ENCODE measurements at regions not wholly inside any gene's neighbourhood (a gene's known extent, or its start where the extent isn't known, plus 50 kb on each side); places are given as distances from the start of the nearest gene placed in this dataset.

DNA sequence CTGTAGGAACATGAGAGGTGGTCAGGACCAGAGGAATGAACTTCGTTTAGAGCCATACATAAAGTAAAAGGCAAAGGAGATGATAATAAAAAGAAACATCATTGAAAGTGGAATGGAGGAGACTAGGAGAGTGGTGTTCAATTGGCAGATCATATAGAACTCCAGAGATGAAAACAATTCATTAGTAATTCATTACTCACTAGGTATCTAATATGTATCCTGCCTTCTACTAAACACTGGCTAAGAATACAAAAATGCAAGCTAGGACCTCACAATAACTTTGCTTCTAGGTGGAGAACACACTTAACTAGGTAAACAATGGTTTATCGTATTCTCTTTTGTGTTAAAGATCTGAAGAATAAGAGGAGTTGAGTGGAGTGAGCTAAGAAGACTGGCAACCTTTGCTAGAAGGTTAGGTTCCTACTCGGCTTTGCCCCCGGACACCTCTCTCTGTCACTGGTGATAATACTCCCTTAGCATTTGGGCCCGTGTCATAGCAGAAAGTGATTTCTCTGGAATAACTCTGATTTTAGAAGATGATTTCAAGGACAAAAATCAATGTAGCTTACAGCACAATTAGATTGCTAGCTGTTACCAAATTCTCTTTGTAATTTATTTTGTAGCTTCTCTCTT lies 88.6 kb upstream of the IFNE start:
- Mint-ChIP-seq H3K27ac (ENCODE audit: unreplicated experiment) (no peak overlapping the region), H3K4me3 (ENCODE audit: unreplicated experiment) (no peak overlapping the region), H3K36me3 (ENCODE audit: unreplicated experiment) (no peaks in the 10 kb centered on the region), H3K27me3 (ENCODE audit: unreplicated experiment) (peaks cover 34% of the 10 kb centered on the region), H3K4me1 (ENCODE audit: unreplicated experiment) (peaks cover 3% of the 10 kb centered on the region), H3K9me3 (ENCODE audit: unreplicated experiment) (no peaks in the 10 kb centered on the region)
- TF ChIP-seq, protein P1, sequence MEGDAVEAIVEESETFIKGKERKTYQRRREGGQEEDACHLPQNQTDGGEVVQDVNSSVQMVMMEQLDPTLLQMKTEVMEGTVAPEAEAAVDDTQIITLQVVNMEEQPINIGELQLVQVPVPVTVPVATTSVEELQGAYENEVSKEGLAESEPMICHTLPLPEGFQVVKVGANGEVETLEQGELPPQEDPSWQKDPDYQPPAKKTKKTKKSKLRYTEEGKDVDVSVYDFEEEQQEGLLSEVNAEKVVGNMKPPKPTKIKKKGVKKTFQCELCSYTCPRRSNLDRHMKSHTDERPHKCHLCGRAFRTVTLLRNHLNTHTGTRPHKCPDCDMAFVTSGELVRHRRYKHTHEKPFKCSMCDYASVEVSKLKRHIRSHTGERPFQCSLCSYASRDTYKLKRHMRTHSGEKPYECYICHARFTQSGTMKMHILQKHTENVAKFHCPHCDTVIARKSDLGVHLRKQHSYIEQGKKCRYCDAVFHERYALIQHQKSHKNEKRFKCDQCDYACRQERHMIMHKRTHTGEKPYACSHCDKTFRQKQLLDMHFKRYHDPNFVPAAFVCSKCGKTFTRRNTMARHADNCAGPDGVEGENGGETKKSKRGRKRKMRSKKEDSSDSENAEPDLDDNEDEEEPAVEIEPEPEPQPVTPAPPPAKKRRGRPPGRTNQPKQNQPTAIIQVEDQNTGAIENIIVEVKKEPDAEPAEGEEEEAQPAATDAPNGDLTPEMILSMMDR (IDR thresholded peaks at IDR 0.05), result no peak
- no peak for DNase-seq (ENCODE audit: extremely low spot score, unreplicated experiment)

DNA sequence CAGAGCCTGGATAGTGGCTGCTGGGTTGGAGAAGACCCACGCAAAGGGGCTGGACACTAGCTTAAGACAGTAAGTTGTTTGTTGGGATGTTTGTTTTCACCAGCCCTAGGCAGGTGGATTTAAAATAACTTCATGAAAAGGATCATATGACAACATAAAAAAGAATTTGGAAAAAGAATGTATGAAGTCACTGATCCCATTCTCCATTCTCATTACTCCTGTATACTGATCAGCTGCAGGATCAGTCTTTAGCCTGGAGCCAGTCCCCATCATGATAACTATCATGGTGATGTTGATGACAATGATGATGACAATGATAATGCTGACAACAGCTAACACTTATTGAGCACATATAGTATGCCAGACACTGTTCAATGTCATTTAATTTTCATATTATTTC lies 92.1 kb upstream of the IFNE start:
- Mint-ChIP-seq H3K27me3 (ENCODE audit: unreplicated experiment) (peaks cover 10% of the 10 kb centered on the region), H3K4me1 (ENCODE audit: unreplicated experiment) (peaks cover 30% of the 10 kb centered on the region), H3K9me3 (ENCODE audit: unreplicated experiment) (no peaks in the 10 kb centered on the region), H3K27ac (ENCODE audit: unreplicated experiment) (no peak overlapping the region), H3K4me3 (ENCODE audit: unreplicated experiment) (no peak overlapping the region), H3K36me3 (ENCODE audit: unreplicated experiment) (no peaks in the 10 kb centered on the region)
- DNase-seq (ENCODE audit: extremely low spot score, unreplicated experiment), result no peak
- TF ChIP-seq, protein P1 (IDR thresholded peaks at IDR 0.05), result no peak

DNA sequence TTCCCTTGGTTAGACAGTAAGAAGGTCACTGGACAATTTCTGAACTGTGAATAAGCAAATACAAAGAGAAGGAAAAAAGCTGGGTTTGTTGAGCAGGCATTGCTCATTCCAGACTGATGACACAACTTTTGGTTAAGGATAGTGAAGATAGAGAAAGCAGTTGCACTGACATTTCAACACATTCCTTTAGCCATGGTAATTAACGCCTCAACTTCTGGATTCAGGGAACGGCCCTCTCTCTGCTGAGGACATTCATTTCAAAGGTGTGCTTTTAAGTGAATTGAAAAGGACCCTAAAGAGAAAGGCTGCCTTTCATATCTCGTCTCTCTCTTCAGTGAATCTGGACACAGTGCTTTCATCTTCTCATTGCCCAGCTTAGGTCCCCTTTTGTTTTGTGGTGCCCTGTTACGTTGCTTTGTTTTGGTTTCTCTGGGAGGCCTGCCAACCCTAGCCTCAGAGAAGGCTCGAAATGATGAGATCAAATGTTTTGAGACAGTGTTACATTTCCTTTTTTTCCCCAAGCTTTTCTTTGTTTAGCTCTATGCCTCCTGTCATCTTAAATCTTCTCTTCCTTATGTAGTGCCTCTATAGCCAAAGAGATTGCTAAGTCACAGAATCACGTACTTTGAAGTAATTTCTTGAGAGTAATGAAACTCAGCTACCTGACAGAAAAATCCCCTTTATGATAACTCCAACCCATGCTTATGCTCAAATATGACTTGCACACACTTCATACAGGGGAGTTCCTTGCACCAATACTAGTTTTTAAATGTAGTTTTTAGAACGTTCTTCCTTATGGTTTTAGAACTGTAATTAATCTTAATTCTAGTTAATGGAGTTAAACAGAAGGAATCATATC lies 94.4 kb upstream of the IFNE start:
- H3K27me3 Mint-ChIP-seq (ENCODE audit: unreplicated experiment), result no peaks in the 10 kb centered on the region
- no peak for DNase-seq (ENCODE audit: extremely low spot score, unreplicated experiment)
- H3K27ac Mint-ChIP-seq (ENCODE audit: unreplicated experiment), result peak overlapping the region; percentile 98
- H3K4me1 Mint-ChIP-seq (ENCODE audit: unreplicated experiment), result peaks cover 37% of the 10 kb centered on the region
- no peaks in the 10 kb centered on the region for H3K9me3 Mint-ChIP-seq (ENCODE audit: unreplicated experiment)
- H3K4me3 Mint-ChIP-seq (ENCODE audit: unreplicated experiment), result peak overlapping the region; percentile 70
- TF ChIP-seq, protein P1 (IDR thresholded peaks at IDR 0.05), result no peak
- H3K36me3 Mint-ChIP-seq (ENCODE audit: unreplicated experiment), result no peaks in the 10 kb centered on the region

DNA sequence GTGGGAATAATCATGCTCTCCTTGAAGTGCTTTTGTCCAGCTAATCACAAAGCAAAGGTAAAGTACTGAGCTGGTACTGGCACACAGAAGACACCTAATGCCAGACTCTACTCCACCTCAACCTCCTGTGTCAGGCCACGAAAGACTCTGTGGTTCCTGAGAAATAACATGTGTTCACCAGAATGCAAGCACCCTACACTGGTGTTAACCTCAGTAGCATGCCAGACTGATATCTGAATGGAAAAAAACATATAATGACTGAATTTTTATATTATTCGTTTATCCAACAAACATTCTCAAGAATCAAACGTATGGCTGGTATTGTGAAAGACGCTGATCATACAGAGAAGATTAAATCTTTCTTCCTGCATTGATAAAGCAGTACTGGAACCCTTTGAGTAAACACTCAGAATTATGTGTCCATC lies 97.1 kb upstream of the IFNE start:
- H3K27me3 Mint-ChIP-seq (ENCODE audit: unreplicated experiment), result no peaks in the 10 kb centered on the region
- TF ChIP-seq, protein P1 (IDR thresholded peaks at IDR 0.05), result no peak
- DNase-seq (ENCODE audit: extremely low spot score, unreplicated experiment), result no peak
- no peak overlapping the region for H3K4me3 Mint-ChIP-seq (ENCODE audit: unreplicated experiment)
- no peaks in the 10 kb centered on the region for H3K9me3 Mint-ChIP-seq (ENCODE audit: unreplicated experiment)
- H3K36me3 Mint-ChIP-seq (ENCODE audit: unreplicated experiment), result no peaks in the 10 kb centered on the region
- H3K4me1 Mint-ChIP-seq (ENCODE audit: unreplicated experiment), result peaks cover 46% of the 10 kb centered on the region
- no peak overlapping the region for H3K27ac Mint-ChIP-seq (ENCODE audit: unreplicated experiment)

DNA sequence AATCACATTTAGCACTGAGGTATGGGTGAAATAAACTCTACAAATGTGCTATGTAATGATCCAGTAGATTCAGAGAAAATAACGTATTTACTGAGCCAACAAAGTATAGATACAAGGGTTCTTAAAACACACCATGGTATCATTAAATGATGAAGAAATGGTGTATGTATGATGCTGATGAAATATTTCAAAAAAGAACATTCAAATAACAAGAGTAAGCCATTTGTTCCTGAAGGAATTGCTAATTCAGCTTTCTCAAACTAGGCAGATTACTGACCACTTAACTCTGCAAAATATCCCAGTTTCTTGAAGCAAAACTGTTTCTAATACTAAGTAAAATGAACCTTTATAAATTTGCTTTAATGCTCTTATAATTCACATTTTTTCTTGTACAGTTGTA lies 97.6 kb upstream of the IFNE start:
- no peak for DNase-seq (ENCODE audit: extremely low spot score, unreplicated experiment)
- TF ChIP-seq, protein P1 (IDR thresholded peaks at IDR 0.05), result no peak
- no peak overlapping the region for H3K27ac Mint-ChIP-seq (ENCODE audit: unreplicated experiment)
- no peak overlapping the region for H3K4me3 Mint-ChIP-seq (ENCODE audit: unreplicated experiment)
- no peaks in the 10 kb centered on the region for H3K9me3 Mint-ChIP-seq (ENCODE audit: unreplicated experiment)
- H3K36me3 Mint-ChIP-seq (ENCODE audit: unreplicated experiment), result no peaks in the 10 kb centered on the region
- H3K4me1 Mint-ChIP-seq (ENCODE audit: unreplicated experiment), result peaks cover 46% of the 10 kb centered on the region
- no peaks in the 10 kb centered on the region for H3K27me3 Mint-ChIP-seq (ENCODE audit: unreplicated experiment)
